VCaP (cell line): ENCODE measurements at regions not wholly inside any gene's neighbourhood (a gene's known extent, or its start where the extent isn't known, plus 50 kb on each side); places are given as distances from the start of the nearest gene placed in this dataset.

Experiments used
- H3K27ac ChIP-seq: fragments of 450-650 bp; 2 replicates; pipeline ENCODE4 v1.5.1; 2017
- TF ChIP-seq, protein P1 (sequence below): fragments of 450-650 bp; conservative IDR thresholded peaks from 2 replicates; pipeline ENCODE4 v1.5.1; 2017; ENCODE audit warnings: mild to moderate bottlenecking, moderate library complexity

DNA sequence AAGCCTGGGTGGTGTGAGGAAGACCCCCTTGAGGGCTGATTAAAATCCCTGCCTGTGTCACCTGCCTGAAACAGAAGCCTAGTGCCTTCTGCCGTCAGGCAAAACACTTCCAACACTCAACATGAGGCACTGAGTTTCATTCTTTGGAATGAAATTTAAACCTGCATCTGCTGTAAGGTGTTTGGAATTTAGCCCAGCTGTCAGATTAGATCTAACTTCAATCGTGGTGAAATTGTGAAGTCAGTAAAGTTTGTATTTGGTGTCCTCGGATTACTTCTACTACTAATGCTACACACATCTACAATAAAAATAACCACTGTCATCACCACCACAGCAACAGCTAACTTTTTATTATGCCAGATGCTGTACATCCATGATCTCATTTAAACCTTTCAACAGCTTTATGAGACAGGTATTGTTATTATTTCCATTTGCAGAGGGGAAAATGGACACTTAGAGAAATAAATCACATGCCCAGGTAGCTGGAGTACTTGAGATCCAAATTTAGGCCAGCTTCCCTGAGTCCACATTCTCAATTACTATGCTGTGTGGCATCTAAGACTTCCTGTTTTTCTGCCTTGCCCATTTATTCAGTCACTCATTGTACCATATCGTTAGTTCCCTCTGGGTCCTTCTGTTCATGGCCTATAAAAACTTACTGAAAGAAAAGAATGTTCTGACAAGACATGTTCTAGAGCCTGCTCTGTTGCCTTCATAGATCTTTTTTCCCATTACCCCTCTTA, 98.2 kb upstream of the GCFC2 start:
- TF ChIP-seq, protein P1, sequence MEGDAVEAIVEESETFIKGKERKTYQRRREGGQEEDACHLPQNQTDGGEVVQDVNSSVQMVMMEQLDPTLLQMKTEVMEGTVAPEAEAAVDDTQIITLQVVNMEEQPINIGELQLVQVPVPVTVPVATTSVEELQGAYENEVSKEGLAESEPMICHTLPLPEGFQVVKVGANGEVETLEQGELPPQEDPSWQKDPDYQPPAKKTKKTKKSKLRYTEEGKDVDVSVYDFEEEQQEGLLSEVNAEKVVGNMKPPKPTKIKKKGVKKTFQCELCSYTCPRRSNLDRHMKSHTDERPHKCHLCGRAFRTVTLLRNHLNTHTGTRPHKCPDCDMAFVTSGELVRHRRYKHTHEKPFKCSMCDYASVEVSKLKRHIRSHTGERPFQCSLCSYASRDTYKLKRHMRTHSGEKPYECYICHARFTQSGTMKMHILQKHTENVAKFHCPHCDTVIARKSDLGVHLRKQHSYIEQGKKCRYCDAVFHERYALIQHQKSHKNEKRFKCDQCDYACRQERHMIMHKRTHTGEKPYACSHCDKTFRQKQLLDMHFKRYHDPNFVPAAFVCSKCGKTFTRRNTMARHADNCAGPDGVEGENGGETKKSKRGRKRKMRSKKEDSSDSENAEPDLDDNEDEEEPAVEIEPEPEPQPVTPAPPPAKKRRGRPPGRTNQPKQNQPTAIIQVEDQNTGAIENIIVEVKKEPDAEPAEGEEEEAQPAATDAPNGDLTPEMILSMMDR, result no peak
- peak overlapping the region; percentile 5; the same call in 1 of the 2 replicates for H3K27ac ChIP-seq

DNA sequence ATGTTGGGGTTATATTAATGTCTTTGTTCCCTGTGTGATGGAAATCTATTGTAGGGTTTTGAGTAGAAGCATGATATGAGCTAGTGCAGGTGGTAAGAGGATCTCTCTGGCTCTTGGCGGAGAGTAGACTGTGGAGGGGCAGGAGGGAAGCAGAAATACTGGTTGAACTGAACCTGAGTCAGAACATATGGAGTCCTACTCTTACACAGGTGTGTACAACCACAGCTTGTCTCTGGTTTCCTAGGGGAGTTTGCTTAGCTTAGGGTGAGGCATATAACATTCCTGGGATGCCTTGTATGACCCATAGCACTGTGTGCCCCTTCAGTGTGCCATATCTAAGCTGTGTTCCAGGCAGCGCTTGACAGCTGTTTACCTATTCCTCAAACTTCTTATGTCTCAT, 97.3 kb upstream of the GCFC2 start:
- TF ChIP-seq, protein P1, result no peak
- H3K27ac ChIP-seq, result no peak overlapping the region

DNA sequence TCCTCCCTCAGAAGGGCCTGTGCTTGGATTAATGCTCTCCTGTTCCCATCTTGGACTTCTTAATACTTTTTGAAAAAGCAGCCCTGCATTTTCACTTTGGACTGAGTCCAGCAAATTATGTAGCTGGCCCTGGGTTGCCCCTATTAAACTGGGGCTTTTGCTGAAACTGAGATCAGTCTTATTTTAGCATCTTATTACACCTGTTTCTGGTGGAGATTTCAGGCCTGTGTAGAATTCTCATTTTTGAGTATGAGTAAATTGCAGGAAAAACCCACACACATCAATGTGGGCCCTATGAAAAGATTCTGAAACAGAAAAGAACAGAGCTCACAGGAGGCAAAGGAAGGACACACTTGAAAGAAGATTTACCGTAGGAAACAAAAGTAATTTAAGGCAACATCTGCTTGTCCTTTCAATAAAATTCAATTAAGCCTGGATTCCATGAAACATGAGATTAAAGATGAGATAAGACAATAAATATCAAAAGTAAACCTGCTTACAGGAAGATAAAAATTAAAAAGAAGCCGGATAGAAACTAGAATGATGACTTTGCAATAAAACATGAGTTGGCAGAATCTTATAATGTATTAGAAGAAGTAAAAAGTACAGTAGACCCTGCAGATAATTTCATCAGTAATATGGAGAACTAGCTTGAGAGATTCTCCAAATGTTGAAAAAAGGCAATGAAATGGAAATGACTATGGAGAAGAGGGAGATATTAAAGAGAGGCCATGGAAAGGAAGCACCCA, 90.7 kb upstream of the GCFC2 start:
- TF ChIP-seq, protein P1, result no peak
- H3K27ac ChIP-seq, result peak overlapping the region; percentile 70

DNA sequence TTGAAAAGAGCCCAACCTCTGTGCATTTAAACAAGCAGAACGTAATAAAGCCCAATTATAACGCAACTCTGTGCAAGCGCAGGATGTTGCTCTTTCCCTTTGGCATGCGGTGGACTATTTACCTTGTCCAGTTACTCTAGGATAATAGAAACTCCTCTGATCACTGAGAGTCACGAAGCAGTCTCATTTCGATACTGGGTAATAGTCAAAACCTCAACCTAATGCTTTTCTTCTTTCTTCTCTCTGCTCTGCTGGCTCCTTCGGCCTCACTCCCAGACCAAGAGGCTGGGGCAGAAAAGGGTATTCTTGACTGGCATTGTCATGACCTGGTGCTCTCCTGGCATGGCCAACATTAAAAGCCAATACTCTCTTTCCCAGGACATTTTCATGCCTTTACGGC, 89.7 kb upstream of the GCFC2 start:
- H3K27ac ChIP-seq, result peak overlapping the region; percentile 70
- TF ChIP-seq, protein P1, result no peak

DNA sequence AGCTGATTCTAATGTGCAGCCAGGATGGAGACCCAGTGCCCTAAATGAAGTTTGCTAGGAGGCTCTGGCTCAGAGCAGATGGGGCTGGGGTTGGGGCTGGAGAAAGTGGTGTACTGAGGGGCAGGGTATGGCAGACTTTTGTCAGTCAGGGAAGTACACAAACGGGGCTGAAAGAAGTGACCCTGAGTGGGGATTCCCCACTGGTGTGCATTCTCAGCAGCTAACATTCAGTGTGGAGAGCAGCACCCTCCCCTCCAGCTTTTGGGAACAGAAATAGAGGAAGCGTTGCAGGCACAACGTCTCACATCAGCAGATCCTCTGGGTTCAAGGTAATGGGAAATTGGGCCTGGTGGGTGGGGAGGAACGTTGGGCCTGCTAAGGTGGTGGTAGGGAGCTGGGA, 89.1 kb upstream of the GCFC2 start:
- TF ChIP-seq, protein P1, result no peak
- H3K27ac ChIP-seq, result peak overlapping the region; percentile 70

DNA sequence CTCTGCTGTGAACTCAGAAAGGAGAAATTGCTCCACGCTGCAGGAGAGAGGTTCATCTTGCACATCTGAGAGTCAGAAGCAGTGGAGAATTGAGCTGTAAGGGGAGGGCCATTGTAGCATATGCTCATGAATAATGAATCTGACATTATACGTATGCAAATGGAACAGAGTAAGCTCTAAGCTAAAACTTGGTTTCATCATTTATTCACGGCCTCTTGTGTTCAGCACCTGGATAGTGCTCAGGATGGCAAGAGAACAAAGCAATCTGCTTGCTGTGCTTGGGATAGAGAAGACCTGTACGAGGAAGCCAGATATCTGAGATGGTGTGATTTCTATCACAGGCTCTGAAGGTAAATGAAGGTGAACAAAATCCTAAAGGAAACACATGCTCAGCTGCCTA, 87.9 kb upstream of the GCFC2 start:
- peak overlapping the region; percentile 70; the same call in 1 of the 2 replicates for H3K27ac ChIP-seq
- TF ChIP-seq, protein P1, result no peak

DNA sequence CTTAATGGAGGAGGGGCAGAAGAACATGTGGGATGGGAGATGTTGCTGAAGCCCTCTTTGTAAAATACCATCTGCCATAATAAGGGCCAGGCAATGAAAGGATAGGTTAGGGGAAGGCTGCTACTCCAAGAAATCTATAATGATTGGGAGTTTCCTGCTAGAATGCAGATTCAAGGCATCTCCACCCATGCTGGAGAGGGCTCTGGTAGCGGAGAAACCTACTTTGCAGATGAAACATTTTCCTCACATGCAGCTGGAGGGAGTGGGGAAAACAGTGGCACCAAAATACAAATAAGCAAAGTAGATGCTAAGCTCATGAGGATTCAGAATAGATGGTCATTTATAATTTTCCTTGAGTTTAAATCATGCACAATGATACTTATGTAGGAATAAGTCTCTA, 82.3 kb upstream of the GCFC2 start:
- TF ChIP-seq, protein P1, result no peak
- no peak overlapping the region for H3K27ac ChIP-seq
